ENCODE measurements at regions not wholly inside any gene's neighbourhood (a gene's known extent, or its start where the extent isn't known, plus 50 kb on each side); places are given as distances from the start of the nearest gene placed in this dataset.

- no peak for TF ChIP-seq CTCF (conservative IDR thresholded peaks at IDR 0.05; ENCODE audit: low read depth, low read length)
- no peak for DNase-seq (ENCODE audit: low read depth)
- H3K4me3 ChIP-seq (ENCODE audit: low read depth, low read length) = no peak overlapping the region
Observed at GRCh38 chr5:124059200-124059599, 547.2 kb downstream of the CSNK1G3 start.

- DNase-seq (ENCODE audit: low read depth) = no peak
- H3K4me3 ChIP-seq (ENCODE audit: low read depth, low read length) = no peak overlapping the region
- no peak for TF ChIP-seq CTCF (conservative IDR thresholded peaks at IDR 0.05; ENCODE audit: low read depth, low read length)
Observed at GRCh38 chr5:124057724-124058231, 545.8 kb downstream of the CSNK1G3 start.

- DNase-seq (ENCODE audit: low read depth) = peak; percentile 7
- H3K4me3 ChIP-seq (ENCODE audit: low read depth, low read length) = no peak overlapping the region
- no peak for TF ChIP-seq CTCF (conservative IDR thresholded peaks at IDR 0.05; ENCODE audit: low read depth, low read length)
Observed at GRCh38 chr5:124056991-124057723, 545.2 kb downstream of the CSNK1G3 start.

DNA sequence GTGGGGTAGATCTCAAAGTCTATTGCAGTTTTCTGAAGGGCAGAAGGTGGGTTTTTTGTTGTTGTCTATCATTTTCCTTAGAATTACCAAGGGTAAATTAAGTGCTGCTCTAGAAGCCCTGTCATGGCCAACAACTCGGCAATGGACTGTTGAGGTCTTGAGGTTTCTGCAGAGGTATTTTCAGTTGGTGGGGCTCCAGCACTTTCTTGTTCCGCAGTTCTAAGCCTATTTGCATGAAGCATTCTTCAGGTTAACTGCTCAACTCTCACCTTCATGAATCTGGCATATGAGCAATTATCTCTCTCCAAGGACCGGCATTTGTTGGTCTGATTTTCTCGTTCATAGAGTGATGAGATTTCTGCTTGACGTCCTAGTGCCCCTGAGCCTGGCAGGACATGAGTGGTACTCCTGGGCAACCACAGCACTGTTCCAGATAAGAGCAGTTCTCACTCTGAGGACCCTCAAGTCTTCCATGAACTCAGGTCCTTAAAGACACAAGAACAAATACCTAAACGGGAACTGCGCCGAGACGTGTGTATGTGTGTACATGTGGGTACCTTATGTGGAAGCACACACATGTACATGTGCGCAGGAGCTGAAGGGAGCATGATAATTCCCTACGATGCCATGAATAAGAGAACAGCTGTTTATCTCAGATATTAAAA is 544.5 kb downstream of the CSNK1G3 start:
- no peak for TF ChIP-seq CTCF (conservative IDR thresholded peaks at IDR 0.05; ENCODE audit: low read depth, low read length)
- no peak overlapping the region for H3K4me3 ChIP-seq (ENCODE audit: low read depth, low read length)
- no peak for DNase-seq (ENCODE audit: low read depth)

DNA sequence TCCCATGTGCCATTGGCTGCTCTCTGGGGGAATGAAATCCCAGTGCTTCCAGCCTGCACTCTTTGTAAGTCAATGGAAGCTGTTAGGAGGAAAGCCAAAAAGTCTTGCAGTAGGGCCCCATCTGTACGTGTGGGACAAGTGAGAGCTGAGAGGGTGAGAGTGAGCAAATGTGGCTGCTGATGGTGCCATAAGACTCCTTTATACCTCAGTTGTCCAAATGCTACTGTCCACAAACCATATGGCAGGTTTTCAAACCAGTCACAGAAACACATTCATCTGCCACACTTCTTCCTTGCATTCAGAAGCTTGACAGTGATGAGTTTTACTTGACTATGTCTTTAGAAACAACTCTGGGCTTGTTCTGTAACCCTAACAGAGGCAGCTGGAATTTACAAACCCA is 543.8 kb downstream of the CSNK1G3 start:
- no peak overlapping the region for H3K4me3 ChIP-seq (ENCODE audit: low read depth, low read length)

GRCh38 chr5:124054564-124054963 is 542.6 kb downstream of the CSNK1G3 start:
- no peak overlapping the region for H3K4me3 ChIP-seq (ENCODE audit: low read depth, low read length)
- no peak for DNase-seq (ENCODE audit: low read depth)
- TF ChIP-seq CTCF (conservative IDR thresholded peaks at IDR 0.05; ENCODE audit: low read depth, low read length) = no peak

More for the DNA sequence above, 543.8 kb downstream of the CSNK1G3 start:
- TF ChIP-seq CTCF (conservative IDR thresholded peaks at IDR 0.05; ENCODE audit: low read depth, low read length) = no peak
- DNase-seq (ENCODE audit: low read depth) = no peak

All from choroid plexus epithelial cell (primary cell).